ENCODE measurements at regions not wholly inside any gene's neighbourhood (a gene's known extent, or its start where the extent isn't known, plus 50 kb on each side); places are given as distances from the start of the nearest gene placed in this dataset.
A peak's percentile ranks its signal among the peaks of the same experiment; 100 is the strongest.
"Not testable (repeated sequence)": the region's sequence is repeated elsewhere in the genome, so short reads cannot be mapped to it uniquely, and the experiment has no call there.

- H3K27me3 ChIP-seq; DNase-seq; H3K4me1 ChIP-seq; H3K36me3 ChIP-seq; ATAC-seq; H3K27ac ChIP-seq; H3K9me3 ChIP-seq; intact Hi-C loops (cut with DNase I); H3K4me3 ChIP-seq: not testable (repeated sequence)
- WGBS, 4 donors, result 85 to 96% (median 91%) methylated on average over 1 of the region's 1 CpG
These were observed 80.3 kb downstream of the ZNF474 start for GRCh38 chr5:122209601-122210000.

DNA sequence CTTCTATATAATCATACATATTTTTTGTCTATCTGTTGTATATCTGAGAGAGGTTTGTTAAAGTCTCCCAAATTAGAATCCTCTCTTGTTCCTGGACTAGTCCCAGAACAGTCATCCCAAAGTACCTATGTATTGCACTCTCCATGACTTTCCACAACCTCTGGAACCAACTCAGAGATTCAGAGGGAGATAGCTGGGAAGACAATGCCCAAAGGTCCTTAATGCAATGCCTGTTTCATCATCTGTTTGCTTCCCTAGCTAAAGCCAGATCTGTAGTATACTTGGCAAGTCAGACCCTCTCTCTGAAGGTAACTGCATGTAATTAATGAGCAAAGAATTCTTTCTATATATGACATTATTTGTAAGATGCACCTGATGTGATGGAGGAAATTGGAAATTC lies 89.4 kb downstream of the ZNF474 start:
- intact Hi-C loops (cut with DNase I), result no loop called here

DNA sequence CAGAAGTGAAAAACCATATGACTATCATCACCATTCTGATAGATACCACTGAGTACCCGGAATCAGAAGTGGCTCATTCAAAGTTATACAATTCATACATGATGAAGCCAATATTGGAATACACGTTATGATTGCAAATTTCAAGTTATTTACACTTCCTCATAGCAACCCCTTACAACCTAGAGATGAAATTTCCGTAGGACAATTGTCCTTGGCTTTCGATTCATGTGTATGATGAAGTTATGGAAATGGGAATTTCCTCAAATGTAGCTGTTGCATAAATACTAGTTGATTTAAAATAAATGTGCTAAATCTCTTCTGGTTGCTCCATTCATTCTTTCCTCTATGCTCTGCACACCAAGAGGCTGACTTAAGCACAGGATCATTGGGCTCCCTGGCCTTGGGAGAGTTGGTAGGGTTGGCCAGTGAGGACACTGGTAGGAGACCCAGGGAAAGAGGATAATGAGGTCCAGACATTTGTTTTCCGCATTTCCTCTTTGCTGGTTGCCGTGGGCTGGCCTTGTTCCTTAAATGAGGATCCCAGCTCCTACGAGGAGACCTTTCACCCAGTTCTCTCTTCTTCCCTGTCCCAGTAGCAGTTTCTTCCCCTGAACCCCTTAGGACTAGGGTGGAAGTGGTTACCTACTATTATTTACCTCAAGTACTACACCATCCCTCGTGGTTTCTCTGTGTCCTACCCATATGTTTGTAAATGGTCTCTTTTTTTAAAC lies 90.3 kb downstream of the ZNF474 start:
- H3K27ac ChIP-seq, result peak overlapping the region in 1 of 12 donors; percentile 53
- H3K9me3 ChIP-seq, result peaks cover 0 to 15% (median under 1%) of the 10 kb centered on the region in 12 donors
- no peaks in the 10 kb centered on the region for H3K36me3 ChIP-seq
- no peaks in the 10 kb centered on the region for H3K27me3 ChIP-seq
- ATAC-seq (peak in 3 of 4 donors; percentile 16 to 45 (median 29)), DNase-seq (no peak)
- WGBS, 4 donors, result 57 to 71% (median 67%) methylated on average over 8 of the region's 8 CpGs
- intact Hi-C loops (cut with DNase I), result no loop called here
- TF ChIP-seq, protein P1, sequence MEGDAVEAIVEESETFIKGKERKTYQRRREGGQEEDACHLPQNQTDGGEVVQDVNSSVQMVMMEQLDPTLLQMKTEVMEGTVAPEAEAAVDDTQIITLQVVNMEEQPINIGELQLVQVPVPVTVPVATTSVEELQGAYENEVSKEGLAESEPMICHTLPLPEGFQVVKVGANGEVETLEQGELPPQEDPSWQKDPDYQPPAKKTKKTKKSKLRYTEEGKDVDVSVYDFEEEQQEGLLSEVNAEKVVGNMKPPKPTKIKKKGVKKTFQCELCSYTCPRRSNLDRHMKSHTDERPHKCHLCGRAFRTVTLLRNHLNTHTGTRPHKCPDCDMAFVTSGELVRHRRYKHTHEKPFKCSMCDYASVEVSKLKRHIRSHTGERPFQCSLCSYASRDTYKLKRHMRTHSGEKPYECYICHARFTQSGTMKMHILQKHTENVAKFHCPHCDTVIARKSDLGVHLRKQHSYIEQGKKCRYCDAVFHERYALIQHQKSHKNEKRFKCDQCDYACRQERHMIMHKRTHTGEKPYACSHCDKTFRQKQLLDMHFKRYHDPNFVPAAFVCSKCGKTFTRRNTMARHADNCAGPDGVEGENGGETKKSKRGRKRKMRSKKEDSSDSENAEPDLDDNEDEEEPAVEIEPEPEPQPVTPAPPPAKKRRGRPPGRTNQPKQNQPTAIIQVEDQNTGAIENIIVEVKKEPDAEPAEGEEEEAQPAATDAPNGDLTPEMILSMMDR (IDR thresholded peaks at IDR 0.05), result no peak
- TF ChIP-seq POLR2A (IDR thresholded peaks at IDR 0.05), result no peak
- H3K4me3 ChIP-seq, result no peak overlapping the region
- H3K4me1 ChIP-seq, result peaks cover 0 to 6% (median 0%) of the 10 kb centered on the region in 12 donors

More for the DNA sequence above, 89.4 kb downstream of the ZNF474 start:
- peaks cover 0 to 7% (median 0%) of the 10 kb centered on the region in 12 donors for H3K9me3 ChIP-seq
- no peak overlapping the region for H3K4me3 ChIP-seq
- no peak for TF ChIP-seq POLR2A (IDR thresholded peaks at IDR 0.05)
- TF ChIP-seq, protein P1 (IDR thresholded peaks at IDR 0.05), result no peak
- ATAC-seq (no peak), DNase-seq (no peak)
- no peak overlapping the region for H3K27ac ChIP-seq
- no peaks in the 10 kb centered on the region for H3K27me3 ChIP-seq
- H3K36me3 ChIP-seq, result no peaks in the 10 kb centered on the region
- peaks cover 0 to 6% (median 0%) of the 10 kb centered on the region in 12 donors for H3K4me1 ChIP-seq

GRCh38 chr5:122220511-122220910 lies 91.2 kb downstream of the ZNF474 start:
- TF ChIP-seq, protein P1 (IDR thresholded peaks at IDR 0.05), result no peak
- TF ChIP-seq POLR2A (IDR thresholded peaks at IDR 0.05), result no peak
- WGBS, 4 donors, result 78 to 85% (median 81%) methylated on average over 5 of the region's 5 CpGs
- no peak overlapping the region for H3K27ac ChIP-seq
- no peak for DNase-seq
- no peaks in the 10 kb centered on the region for H3K27me3 ChIP-seq
- peak in 3 of 4 donors; percentile 53 to 75 (median 57) for ATAC-seq
- intact Hi-C loops (cut with DNase I), result no loop called here
- peaks cover 0 to 6% (median 0%) of the 10 kb centered on the region in 12 donors for H3K4me1 ChIP-seq
- H3K4me3 ChIP-seq, result no peak overlapping the region
- peaks cover 0 to 24% (median 8%) of the 10 kb centered on the region in 12 donors for H3K9me3 ChIP-seq
- H3K36me3 ChIP-seq, result no peaks in the 10 kb centered on the region
